BJ (cell line): ENCODE measurements at regions not wholly inside any gene's neighbourhood (a gene's known extent, or its start where the extent isn't known, plus 50 kb on each side); places are given as distances from the start of the nearest gene placed in this dataset.
"Not testable (repeated sequence)": the region's sequence is repeated elsewhere in the genome, so short reads cannot be mapped to it uniquely, and the experiment has no call there.

Source experiments
- CTCF ChIA-PET: fragments of 350-600 bp; formaldehyde crosslinking; extraction: SDS; loops from one replicate; lab custom pipeline; 2021; ENCODE audit warnings: antibody characterized with exemption, inconsistent platforms; lab: Yijun Ruan, JAX
- POLR2A ChIA-PET: fragments of 300-600 bp; sonication (Branson Sonifier 250); formaldehyde crosslinking; extraction: SDS; loops from one replicate; lab custom pipeline; 2021; ENCODE audit warnings: antibody characterized with exemption; lab: Charles Lee
- DNase-seq: peaks from one replicate; pipeline ENCODE4 v3.0.0-alpha.2; 2011; ENCODE audit warnings: low read depth
- H3K27me3 ChIP-seq: 2 replicates; pipeline ENCODE4 v1.6.0; 2011; ENCODE audit warnings: low read length; ENCODE audit not compliant: control insufficient read depth, insufficient read depth
- H3K36me3 ChIP-seq: 2 replicates; pipeline ENCODE4 v1.5.1; 2011; ENCODE audit warnings: low read length; ENCODE audit not compliant: control insufficient read depth, insufficient read depth
- H3K4me3 ChIP-seq: 2 replicates; pipeline ENCODE4 v1.5.1; 2011; ENCODE audit warnings: low read depth, mild to moderate bottlenecking, control low read depth, low read length
- TF ChIP-seq, protein P1 (sequence below): IDR thresholded peaks from 2 replicates; pipeline ENCODE4 v1.5.1; 2011; ENCODE audit warnings: low read depth, mild to moderate bottlenecking, control low read depth, inconsistent platforms, low read length, moderate library complexity; ENCODE audit not compliant: insufficient read depth

DNA sequence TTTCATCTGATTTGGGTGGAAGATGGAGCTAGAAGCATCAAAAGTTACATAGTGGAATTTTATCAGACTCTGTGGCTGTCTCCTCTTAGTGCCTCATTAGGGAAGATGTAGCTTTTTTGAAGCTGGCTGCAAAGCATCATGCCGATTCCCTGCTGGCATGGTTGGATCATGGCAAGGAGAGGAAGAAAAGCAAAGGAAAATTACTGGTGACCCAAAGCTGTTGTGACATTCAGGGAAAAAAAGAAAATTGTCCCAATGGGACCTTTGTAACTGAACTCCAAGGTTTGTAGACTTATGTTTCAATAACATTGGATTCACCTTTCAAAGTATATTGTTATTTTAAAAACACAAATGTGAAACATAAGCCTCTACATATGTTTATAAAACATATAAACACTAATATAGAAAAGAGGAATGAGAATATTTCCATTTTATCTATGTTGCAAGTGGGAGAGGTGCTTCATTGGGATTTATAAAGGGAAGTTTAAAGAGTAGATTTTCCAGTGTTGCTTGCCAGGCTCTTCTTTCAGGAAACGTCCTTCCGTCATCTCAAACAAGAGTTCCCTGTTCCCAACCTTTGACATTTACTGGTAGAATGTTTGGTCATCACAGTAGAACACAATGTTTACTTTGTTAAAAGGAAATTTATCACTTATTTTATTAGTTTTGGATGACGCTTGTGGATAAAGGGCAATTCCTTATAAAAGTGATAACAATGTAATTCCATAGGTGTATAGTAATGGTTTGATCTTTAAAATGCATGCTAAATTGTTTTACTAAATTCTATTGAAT, 190.1 kb upstream of the GPRIN3 start:
- no peak for DNase-seq
- TF ChIP-seq, protein P1, sequence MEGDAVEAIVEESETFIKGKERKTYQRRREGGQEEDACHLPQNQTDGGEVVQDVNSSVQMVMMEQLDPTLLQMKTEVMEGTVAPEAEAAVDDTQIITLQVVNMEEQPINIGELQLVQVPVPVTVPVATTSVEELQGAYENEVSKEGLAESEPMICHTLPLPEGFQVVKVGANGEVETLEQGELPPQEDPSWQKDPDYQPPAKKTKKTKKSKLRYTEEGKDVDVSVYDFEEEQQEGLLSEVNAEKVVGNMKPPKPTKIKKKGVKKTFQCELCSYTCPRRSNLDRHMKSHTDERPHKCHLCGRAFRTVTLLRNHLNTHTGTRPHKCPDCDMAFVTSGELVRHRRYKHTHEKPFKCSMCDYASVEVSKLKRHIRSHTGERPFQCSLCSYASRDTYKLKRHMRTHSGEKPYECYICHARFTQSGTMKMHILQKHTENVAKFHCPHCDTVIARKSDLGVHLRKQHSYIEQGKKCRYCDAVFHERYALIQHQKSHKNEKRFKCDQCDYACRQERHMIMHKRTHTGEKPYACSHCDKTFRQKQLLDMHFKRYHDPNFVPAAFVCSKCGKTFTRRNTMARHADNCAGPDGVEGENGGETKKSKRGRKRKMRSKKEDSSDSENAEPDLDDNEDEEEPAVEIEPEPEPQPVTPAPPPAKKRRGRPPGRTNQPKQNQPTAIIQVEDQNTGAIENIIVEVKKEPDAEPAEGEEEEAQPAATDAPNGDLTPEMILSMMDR: no peak
- Histone ChIP-seq H3K27me3 (no peaks in the 10 kb centered on the region), H3K36me3 (no peaks in the 10 kb centered on the region), H3K4me3 (no peak overlapping the region)
- CTCF ChIA-PET: no interaction called here
- POLR2A ChIA-PET: no interaction called here

GRCh38 chr4:89496851-89497250, 189.3 kb upstream of the GPRIN3 start:
- Histone ChIP-seq H3K4me3 (no peak overlapping the region), H3K36me3 (no peaks in the 10 kb centered on the region), H3K27me3 (no peaks in the 10 kb centered on the region)
- ChIA-PET POLR2A (no interaction called here), CTCF (no interaction called here)
- no peak for DNase-seq
- TF ChIP-seq, protein P1: no peak

DNA sequence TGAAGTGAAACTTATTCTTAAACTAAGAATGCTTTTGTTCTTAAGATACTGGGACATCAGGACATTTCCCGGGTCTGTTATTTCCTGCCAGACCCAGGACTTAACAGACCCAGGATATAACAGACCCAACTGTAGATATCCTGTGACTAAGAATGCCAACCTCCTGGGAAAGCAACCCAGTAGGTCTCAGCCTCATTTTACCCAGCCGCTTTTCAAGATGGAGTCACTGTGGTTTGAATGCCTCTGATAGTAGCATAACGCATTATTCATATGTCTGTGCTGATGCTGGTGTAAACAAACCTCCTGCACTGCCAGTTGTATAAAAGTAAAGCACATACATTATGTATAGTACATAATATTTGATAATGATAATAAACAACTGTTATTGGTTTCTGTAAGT, 185.8 kb upstream of the GPRIN3 start:
- no peak for DNase-seq
- TF ChIP-seq, protein P1: no peak
- ChIA-PET POLR2A (no interaction called here), CTCF (no interaction called here)
- Histone ChIP-seq H3K36me3 (no peaks in the 10 kb centered on the region), H3K27me3 (no peaks in the 10 kb centered on the region), H3K4me3 (no peak overlapping the region)

DNA sequence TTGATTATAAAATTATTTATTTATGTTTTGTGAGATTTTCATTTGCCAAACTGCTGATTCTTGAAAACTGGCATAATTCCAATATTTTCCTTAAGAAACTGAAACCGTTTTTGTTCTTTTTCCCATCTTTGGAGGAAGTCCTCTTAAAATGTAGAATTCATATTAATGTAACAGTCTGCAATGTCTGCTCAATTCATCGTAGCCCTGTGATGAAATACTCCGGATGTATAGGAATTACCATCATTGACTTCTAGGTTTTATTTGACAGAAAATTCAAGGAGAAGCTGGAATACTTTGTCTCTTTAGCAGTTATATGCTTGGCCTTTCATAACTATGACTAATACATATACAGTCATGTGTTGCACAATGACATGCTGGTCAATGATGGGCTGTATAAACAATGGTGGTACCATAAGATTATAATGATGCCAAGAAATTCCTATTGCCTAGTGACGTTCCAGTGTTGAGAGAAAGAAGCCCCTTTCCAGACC, 185.0 kb upstream of the GPRIN3 start:
- Histone ChIP-seq H3K27me3 (no peaks in the 10 kb centered on the region), H3K4me3 (no peak overlapping the region), H3K36me3 (no peaks in the 10 kb centered on the region)
- ChIA-PET CTCF (no interaction called here), POLR2A (no interaction called here)
- TF ChIP-seq, protein P1: no peak
- DNase-seq: no peak

DNA sequence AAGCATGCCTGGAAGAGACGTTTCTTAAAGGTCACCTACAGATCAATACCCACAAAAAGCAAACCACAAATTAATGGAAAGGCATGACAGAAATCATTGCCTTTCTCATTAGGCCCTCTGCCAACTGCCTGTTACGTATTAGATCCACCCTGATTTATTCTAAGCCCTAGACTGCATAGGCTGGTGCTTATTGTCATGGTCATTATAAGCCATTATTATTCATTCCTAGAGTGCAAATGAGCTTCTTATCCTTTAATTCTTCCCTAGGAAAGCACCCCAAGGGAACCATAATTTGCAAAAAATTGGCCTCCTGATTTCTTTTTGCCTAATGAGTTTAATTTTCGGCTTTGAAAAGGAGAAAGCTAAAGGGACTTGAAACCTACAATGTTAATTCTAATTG, 184.2 kb upstream of the GPRIN3 start:
- Histone ChIP-seq H3K4me3 (no peak overlapping the region), H3K36me3 (no peaks in the 10 kb centered on the region), H3K27me3 (no peaks in the 10 kb centered on the region)
- DNase-seq: no peak
- TF ChIP-seq, protein P1: no peak
- CTCF ChIA-PET: interaction anchor here (0.7 kb wide), 1 partner anchor 411 kb away, joined by 3 read pairs; no protein-coding TSS in a partner anchor
- POLR2A ChIA-PET: no interaction called here

DNA sequence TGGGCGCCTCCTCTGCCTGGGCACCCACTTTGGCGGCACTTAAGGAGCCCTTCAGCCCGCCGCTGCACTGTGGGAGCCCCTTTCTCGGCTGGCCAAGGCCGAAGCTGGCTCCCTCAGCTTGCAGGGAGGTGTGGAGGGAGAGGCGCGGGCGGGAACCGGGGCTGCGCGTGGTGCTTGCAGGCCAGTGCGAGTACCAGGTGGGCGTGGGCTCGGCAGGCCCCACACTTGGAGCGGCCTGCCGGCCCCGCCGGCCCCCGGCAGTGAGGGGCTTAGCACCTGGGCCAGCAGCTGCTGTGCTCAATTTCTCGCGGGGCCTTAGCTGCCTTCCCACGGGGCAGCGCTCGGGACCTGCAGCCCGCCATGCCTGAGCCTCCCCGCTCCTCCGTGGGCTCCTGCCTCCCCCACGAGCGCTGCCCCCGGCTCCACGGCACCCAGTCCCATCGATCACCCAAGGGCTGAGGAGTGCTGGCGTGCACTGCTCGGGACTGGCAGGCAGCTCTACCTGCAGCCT, 182.4 kb upstream of the GPRIN3 start:
- CTCF ChIA-PET: not testable (repeated sequence)

More for the DNA sequence above, 182.4 kb upstream of the GPRIN3 start:
- DNase-seq, POLR2A ChIA-PET, H3K4me3 ChIP-seq, H3K27me3 ChIP-seq, H3K36me3 ChIP-seq: not testable (repeated sequence)
